ENCODE measurements at regions not wholly inside any gene's neighbourhood (a gene's known extent, or its start where the extent isn't known, plus 50 kb on each side); places are given as distances from the start of the nearest gene placed in this dataset.

DNA sequence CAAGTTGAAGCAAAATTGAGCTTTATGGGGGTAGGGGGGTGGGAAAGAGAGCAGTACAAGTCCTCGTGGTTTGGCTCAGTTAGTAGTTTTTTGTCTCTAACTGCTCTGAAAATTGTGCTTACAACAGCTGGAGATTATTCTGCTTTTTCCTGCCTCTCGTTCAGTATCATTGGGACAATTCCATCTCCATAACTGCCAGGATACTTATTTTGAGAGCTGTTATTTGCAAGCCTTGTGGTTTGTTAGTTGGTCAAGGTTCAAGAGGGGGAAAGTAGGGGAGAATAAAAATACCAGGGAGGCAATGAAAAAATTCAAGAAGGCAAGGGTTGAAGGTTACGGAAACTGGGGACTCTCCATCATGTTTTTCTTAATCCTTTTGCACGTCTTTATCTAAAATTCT lies 811.8 kb upstream of the ADGRL2 start:
- no peak for DNase-seq

DNA sequence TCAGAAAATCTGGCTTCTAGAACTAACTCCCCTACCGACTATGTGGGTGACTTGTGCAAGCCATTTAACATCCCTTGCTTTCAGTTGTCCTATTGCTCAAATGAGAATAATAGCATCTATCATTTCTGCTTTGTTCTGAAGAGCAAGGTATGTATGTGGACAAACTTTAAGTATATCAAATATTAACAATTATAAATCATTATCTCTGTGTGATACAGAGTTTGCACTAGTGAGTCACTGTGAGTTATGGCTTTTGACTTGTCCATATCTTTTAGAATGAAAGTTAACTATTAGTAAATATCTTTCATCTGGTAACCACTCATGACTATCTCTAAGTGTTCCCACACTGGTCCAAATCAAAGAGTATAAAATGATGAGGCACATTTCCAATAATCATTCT lies 812.9 kb upstream of the ADGRL2 start:
- DNase-seq: no peak

DNA sequence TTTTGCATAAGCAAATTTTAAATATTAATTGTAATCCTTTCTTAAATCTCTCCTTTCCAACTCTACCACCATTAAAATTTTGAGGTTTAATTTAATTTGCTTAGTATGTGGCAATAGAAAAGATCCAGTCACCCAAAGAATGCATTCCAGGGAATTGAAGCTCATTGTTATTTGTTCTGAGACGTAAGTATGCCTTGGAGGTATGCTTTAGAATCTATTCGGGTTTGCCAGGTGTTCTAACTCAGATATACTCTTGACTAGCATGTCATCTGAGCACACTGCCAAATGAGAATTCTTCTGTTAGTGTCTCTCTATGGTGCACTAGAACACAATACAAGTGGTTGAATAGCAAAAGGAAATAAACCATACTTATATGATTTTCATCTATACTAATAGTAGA lies 813.6 kb upstream of the ADGRL2 start:
- DNase-seq: no peak

DNA sequence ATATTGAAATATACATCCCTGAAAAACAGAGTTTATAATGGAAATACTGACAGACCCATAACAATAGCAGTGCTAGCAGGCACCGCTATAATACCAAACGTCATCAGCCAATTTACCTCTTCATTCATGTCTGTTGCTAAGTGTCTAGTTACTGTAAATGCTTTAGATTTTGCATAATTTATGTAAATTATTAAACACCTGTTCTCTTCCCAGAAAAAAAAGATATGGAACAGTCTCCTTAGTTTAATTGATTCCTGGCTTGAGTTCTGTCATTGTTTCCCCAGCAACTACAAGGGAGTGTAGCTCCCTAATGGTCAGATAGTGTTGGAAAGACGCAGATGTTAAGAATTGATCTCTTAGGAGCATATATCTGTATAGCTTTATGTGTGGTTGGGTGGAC lies 817.9 kb upstream of the ADGRL2 start:
- no peak for DNase-seq

DNA sequence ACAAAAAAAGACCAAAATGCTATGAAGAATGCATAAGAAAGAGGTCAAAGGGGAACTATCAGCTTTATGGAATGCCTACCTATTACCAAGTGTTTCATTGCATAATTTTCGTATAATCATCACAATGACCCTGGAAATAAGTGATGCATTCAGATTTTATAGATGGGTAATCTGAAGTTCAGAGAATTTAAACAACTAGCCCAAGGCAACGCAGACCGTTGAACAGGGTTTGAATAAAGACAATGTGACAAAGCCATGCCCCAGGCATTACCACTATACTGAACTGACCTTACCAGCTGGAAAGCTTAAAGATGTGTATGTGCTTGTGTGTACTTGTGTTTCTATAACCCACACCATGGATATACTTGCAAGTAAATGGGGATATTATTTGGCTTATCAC lies 827.6 kb upstream of the ADGRL2 start:
- DNase-seq: no peak

DNA sequence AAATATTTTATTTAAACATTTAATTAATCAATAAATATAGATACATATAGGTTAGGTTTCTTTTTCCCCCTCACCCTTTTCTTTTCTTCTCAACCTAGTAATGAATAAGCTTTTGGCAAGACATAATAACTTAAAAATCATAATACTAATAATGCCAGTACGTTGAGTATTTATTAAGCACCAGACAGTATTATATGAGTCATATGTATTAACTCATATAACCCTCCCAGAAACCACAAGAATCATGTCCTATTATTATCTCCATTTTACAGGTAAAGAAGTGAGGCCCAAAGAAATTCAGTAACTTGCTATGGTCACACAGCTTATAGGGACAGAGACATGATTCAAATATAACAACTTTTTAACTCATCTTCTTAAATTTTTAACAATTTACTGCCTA lies 834.5 kb upstream of the ADGRL2 start:
- DNase-seq: no peak

DNA sequence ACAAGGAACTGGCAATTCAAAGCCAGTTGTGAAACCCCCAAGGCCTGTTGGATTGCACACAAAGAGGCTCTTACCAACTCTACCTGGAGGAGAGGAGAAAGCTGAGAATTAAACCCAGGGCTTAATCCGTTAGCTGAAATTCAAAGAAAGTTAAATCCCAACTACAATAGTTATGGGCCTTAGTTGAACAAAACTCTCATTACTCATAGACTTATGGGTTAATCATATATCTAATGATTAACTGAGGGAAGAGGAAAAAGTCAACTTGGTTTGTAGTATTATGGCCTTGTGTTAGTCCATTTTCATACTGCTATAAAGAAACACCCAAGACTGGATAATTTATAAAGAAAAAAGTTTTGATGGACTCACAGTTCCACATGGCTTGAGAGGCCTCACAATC lies 838.2 kb upstream of the ADGRL2 start:
- no peak for DNase-seq

DNA sequence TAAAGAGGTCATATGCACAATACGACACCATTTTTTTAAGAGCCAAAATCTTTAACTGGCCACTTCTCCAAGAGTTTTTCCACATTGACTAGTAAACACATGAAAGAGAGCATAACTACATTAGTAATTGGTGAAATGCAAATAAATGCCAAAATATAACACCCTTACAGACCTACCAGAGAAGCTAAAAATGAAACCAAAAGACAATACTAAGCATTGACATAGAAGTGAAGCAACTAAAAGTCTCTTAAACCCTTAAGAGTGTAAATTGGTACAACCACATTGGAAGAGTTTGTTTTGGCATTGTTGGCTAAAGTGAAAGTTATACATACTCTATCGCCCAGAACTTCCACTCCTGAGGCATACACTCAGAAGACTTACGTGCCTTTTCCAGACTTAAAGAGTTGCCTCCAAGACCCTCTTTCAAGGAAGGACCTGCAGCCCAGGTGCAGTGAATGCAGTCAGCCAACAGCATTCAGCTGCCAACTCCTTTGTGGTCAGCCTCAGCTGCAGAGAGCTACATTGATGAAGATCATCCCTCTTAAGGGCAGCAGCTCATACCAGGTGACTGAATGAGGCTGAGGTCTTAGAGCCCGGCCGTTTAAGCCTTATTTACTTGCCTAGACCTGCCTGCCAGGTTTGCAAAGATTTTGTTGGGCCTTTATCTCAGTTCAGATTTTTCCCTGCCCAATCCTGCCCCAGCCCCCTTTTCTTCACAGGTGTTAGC lies 839.1 kb upstream of the ADGRL2 start:
- no peak for DNase-seq

DNA sequence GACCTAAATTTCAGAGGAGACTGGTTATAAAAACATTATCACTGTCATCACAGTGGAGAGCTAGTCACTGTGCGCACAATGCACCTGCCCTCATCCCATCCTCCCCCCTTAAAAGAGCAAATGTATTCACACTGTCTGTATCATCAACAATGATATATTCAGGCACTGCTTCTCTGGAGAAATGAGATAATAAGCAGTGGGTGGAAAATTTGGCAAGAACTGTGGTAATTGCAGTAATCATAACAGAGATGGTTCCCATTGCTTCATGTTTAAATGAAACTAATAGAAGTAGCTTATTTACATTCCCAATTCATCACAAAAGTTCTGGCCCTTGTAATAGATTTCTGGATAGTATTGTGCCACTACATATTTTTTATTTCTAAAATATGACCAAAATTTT lies 867.4 kb upstream of the ADGRL2 start:
- no peak for DNase-seq

DNA sequence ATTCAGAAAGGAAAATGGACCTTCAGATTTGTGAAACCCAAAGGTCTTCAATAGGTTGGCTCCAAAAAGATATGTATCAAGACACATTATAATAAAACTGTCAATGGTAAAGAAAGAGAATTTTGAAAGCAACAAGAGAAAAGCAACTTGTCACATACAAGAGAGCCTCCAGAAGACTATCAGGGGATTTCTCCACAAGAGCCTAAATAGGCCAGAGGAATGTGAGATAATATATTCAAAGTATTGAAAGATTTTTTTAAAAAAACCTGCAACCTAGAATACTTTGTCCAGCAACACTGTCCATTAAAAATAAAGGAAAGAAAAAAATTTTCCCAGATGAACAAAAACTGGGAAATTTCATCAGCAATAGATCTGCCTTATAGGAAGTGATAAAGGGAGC lies 869.6 kb upstream of the ADGRL2 start:
- DNase-seq: no peak

DNA sequence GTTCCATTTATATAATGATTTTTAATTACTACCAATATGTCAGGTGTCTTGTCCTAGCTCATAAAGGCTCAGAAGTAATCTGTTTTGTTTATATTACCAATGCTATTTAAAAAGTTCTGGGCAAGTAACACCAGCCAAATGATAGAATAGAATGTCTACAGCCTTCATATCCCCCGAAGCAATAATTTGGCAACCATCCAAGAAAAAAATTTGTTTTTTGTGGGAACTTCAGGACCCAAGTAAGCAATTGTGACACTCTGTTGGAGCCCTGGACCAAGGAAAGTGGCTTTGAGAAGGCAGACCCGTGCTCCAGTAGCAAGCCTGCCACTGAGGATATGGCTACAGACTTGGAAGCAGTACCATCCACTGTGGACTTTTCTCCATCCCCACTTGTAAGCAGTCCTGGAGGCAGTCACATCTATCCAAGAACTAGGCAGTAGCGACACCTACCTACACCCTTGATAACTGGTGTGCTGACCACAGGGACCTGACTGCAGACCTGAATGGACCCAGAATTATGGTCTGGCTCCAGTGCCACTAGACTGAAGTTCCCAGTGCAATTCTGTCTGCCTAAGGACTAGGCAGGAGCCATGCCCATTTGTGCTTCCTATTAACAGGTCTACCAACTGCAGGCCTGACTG lies 870.7 kb upstream of the ADGRL2 start:
- DNase-seq: no peak

DNA sequence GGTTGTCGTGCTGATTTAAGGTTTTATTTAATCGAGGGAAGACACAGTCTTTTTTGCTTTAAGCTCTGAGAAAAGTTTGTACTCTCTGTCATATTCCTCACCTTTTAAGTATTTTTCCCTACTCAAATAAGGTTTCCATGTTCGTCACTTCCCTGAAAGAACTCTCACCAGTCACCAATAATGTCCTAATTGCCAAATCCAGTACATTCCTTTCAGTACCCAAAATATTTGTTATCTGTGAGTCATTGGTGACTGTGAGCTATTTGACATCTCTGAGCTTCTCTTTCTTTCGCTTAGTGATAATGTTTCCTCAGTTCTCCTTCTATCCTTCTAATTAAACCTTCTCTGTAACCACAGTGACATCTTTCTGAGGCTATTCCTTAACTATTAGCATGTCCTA lies 874.2 kb upstream of the ADGRL2 start:
- no peak for DNase-seq

DNA sequence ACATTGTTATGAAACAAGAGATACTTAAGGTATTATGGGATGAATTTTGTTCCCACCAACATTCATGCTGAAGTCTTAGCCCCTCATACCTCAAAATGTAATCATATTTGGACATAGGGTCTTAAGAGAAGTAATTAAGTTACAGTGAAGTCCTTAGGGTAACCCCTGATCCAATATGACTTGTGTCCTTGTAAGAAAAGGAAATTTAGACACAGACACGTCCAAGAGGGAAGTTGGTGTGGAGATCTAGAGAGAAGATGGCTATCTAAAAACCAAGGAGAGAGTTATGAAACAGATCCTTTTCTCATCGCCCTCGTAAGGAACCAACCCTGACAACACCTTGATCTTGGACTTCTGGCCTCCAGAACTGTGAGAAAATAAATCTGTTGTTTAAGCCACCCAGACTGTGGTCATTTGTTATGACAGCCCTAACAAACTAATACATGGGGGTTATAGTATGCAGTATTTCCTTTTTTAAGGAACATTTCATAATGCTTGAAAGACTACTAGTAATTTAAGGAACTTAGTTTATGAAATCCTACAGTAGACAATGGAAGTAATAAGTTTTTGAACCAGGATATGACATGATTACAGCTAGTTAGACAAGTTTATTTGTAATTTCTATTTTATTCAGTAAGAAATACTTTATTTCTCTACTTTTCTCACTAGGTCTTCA lies 875.5 kb upstream of the ADGRL2 start:
- no peak for DNase-seq

DNA sequence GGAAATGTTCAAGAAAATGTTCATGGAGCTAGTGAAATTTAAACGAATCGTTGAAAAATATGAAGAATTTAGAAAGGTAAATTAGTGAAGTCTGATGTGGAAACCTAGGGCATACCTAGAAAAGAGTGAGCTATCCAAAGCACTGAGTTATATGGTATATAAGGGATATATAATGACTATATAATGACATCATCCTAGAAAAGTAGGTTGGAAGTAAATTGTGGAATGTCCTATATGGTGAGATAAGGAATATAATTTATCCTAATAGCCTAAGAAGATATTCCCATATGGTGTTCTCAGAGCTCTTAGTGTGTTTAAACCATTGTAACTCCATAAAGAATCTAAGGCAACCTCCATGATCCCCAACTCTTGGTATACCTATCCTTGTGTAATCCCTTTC lies 876.4 kb upstream of the ADGRL2 start:
- DNase-seq: no peak

DNA sequence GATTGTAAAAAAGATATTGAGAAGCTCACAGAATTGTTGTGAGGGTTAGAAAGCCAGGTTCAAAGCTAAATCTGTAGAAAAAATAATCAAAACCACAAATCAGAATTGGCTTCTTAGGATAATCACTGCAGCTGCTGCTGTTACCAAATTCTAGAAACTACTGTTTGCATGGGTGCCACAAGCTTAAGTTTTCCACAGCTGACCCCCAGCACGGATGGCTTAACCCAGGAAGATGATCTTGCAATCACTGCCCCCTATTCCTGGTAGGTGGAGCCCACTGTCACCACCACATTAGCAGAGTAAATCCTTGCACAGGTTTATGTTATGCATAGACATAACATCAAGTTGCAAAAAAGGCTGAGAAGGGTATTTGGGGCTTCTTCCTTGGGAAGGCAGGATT lies 877.8 kb upstream of the ADGRL2 start:
- no peak for DNase-seq

DNA sequence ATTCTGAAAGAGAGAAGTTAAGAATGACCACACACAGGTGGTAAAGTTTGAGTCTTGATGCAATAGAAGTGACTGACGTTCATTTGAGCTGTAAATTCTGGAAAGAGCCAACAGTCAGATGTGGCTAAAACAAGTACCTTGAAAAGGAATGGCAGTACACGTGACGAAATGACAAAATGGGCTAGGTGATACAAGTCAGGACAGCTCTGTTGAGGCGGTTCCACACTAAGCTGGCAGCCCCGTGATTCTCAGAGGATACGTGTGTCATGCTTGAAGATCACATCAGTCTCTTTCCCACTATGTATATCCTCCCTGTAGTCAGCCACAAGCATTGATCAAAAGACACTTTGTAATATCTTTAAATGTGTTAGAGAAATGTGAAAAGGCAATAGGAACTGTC lies 881.3 kb upstream of the ADGRL2 start:
- no peak for DNase-seq

DNA sequence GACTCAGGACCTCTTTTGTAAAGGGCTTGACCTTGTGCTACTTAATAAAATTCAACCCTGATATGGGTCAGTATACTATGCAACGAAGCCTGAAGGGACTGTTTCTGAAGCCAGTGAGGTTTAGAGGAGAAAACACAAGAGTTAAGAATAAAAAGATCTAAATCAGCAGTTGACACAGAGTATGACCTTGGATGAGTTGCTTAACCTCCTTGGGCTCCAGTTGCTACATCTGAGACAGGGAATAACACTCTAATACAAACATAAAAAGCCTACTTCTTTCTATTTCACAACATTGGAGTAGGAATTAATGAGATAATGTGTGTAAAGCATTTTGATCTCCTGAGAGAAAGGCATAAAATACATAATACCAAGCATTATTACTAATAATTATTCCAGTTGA lies 882.4 kb upstream of the ADGRL2 start:
- no peak for DNase-seq

DNA sequence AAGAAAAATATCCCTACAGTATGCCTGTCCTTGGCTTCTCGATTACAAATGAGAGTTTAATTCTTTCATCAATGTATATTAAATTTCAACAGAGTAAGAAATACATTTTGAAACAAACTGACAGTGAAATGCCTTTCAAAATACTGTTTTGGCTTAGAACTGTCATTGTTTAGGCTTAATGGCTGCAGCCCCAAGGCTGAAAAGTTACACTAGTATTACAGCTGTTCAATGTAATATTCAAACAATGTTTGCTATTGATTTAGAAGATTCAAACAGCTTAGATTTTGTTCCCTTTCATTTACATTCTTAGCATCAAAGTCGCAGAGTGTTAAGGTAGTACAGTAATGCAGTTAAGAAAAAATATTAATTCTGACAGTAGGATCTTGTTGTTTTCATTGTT lies 882.9 kb upstream of the ADGRL2 start:
- no peak for DNase-seq

DNA sequence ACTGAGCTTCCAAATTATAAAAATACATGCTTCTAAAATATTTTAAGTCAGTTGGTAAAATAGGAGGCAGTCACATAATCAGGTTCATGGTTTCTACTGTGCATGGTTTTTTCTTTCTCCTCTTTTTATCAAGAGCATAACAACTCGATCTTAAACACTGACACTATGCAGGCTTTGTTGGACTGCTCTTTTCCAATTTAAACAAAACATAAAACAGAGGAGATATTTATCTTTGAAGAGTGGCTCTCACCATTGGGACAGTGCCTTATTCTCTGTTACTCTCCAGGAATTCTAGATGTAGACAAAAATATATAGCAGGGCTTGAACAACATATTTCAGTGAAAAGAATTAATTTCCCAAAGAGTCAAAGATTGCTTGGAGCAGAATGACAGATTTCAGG lies 883.5 kb upstream of the ADGRL2 start:
- DNase-seq: no peak

DNA sequence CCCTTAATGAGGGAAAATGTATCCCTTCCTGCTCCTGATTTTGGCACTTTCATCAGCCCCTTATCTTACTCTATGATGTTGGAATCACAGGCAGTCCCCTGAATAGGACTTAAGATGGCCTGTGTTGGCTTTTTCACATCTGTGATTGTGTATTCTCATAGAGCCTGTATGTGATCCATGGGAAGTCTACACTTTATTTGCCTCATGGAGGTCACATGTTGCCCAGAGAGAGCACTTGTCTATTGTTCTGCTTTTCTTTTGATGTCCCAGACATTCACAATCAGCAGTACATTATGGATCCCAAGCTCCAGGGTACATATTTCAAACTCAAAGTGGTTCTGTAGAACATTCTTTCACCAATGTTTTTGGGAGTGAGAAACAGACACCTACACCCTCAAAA lies 885.2 kb upstream of the ADGRL2 start:
- no peak for DNase-seq

DNA sequence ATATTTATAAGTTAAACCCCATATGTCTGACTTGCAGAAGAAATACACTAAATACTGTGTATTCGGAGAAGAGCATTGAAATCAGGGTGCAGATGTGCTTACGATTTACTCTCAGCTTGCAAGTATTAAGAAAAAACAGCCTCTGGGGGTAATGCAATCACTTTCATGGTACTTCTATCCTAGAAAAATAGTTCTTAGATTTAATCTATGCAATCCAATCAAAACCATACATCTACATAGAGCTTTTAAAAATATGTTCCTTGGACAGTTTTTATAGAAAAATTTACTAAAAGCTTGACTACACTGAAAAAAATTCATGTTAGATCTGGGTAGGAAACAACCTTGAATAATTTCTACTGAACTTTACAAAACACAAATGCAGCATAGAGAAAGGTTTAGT lies 890.3 kb upstream of the ADGRL2 start:
- DNase-seq: no peak

DNA sequence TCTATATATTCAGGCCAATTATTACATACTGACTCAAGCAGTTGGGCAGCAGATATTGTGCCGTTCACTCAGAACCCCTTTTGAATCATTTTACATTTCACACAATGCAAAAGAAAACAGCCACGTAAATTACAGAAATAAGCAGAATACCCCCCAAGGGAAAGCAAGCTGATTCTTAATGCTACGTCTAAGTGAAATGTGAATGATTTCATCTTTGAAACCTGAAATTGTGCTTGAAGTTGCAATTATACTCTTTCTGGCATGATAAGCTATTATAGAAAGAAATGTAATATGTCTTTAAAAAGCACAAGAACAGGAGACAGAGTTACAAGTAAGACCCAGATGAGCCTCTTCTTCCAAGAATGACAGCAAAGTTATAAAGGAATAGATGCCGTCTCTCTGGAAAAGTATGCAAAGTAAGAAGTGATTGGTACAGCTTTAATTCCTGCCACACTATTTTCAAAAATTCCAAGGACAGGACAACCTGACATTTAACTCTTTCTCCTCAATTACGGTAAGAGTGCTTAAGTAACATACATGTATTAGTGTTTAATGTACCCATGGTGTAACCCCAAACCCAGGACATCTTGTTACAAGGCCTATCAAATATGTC lies 891.5 kb upstream of the ADGRL2 start:
- DNase-seq: no peak

DNA sequence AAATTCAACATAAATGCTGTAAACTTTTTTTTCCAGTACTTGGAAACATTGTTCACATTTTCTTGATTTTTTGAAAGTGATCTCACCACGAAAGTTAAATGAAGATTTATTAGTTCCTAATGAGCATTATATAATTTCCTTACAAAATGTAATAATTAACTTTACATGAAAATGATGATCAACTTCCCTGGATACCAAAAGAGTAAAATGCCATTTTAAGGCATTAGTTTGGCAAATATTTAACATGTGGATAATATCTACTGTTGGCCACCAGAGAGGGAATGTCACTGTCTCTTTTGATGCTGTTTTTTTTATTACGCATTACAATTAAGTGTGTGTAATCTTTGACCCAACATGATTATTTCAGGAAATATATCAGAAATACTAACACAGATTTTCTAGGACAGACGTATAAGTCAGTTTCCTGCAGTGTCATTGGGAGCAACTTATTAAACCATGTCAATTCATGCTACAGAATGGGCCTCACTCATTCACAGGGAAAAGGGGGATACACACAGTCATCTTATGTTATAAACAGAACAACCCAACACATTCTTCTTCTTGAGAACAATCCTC lies 903.9 kb upstream of the ADGRL2 start:
- no peak for DNase-seq

All from left kidney (tissue), 1 donor.